SK-N-MC (cell line): ENCODE measurements at regions not wholly inside any gene's neighbourhood (a gene's known extent, or its start where the extent isn't known, plus 50 kb on each side); places are given as distances from the start of the nearest gene placed in this dataset.

ENCODE experiments used
- EZH2 ChIP-seq: fragments of 200-600 bp; sonication (generic); IDR thresholded peaks from one replicate; pipeline ENCODE4 v1.6.1; 2017; ENCODE audit warnings: antibody characterized with exemption
- POLR2AphosphoS5 ChIP-seq: IDR thresholded peaks from 2 replicates; pipeline ENCODE4 v1.6.1; 2012; ENCODE audit warnings: mild to moderate bottlenecking, low read depth, low read length, borderline replicate concordance

- no peak for TF ChIP-seq EZH2
- no peak for TF ChIP-seq POLR2AphosphoS5
These were observed 230.1 kb upstream of the DDI1 start for GRCh38 chr11:103806130-103806895.
